GM18867 (cell line): ENCODE measurements at regions not wholly inside any gene's neighbourhood (a gene's known extent, or its start where the extent isn't known, plus 50 kb on each side); places are given as distances from the start of the nearest gene placed in this dataset.
A peak's percentile ranks its signal among the peaks of the same experiment; 100 is the strongest.

Experiments
- ATAC-seq: cut with Tn5 transposase; IDR thresholded peaks from one replicate; pipeline ENCODE4 v1.9.1; 2021; ENCODE audit warnings: mild to moderate bottlenecking, moderate library complexity; ENCODE audit not compliant: unreplicated experiment

DNA sequence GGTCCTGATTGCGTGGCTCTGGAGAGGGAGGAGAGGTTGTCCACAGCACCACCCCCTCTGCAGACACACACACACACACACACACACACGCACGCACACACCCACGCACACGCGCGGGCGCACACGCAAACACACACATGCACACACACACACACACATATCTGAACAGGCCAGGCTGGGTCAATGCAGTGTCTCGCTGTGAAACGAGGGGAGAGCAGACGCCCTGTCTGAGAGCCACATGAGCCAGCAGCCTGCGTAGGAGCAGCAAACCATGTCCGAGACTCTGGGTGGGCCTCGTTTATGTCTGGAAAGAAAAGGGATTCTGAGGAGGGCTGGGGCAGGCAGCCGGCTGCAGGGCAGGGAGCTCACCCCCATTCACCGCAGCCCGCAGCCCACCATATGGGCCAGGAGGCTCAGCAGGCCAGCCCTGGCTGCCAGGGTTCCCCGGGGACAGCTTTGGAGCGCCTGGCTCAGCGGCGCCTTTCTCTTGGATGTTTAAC lies 93.3 kb upstream of the TNRC6C start:
- ATAC-seq = no peak

DNA sequence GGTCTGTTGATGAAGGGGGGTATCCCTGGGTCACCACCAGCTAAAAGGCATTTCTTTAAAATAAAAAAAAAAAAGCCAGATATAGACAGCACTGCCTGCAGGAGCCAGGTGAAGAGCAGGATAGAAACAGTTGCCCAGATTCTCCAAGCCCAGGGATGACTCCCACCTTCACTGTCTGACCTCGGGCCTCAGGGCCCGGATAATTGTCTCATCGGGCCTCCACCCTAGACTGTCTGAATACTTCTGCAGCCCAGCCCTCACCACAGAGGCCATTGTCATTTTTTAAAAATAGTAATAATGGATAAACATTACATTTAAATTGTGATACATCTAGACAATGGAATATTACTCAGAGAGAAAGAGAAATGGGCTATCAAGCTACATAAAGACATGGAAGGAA lies 92.8 kb upstream of the TNRC6C start:
- ATAC-seq = no peak

DNA sequence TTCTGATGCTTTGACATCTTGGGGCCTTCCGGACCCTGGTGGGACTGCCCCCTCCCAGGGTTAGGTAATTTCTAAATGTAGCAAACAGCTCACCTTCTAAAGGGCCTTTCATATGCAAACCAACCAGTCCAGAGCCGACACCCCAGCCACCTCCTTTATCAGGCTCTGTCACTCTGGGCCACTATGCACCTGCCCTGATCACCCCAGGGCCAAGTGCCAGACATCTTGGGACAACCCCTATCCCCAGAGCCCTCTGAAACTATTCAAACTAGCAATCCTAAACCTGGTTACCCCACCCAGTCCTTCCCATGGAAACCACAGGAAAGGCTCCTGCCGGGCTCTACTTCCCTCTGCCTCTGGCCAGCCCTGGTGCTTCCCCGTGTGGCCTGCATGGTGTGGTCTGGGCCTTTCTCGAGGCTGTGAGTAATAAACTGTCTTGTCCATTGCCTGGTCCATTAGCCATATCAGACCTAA lies 91.2 kb upstream of the TNRC6C start:
- ATAC-seq = no peak

- ATAC-seq = no peak
Observed at GRCh38 chr17:77867976-77868713, 90.4 kb upstream of the TNRC6C start.

DNA sequence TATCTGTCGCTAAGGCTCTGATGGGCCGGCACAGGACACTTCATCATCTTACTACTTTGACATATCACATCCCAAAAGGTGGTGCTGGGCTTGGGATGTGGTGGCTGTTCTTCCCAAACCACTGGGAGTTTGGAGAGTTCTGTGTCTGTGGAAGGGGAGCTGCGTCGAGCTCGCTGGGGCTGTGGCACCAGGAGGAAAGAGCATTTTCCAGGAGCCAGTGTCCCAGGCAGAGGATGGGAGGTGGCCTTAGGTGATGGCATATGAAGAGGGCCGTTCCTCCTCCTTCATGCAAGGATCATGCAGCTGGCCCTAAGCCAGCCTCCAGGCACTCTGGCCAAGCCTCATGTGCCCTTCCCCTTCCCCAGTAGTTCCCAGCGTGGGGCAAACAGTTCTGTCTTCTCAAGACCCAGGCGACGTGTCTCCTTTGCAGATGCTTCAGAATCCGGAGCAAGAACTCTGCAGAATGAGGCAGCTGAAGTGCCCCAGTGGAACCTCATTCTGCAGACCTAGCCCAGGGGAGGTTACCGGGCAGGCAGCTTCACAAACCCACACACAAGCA lies 89.4 kb upstream of the TNRC6C start:
- ATAC-seq = no peak

DNA sequence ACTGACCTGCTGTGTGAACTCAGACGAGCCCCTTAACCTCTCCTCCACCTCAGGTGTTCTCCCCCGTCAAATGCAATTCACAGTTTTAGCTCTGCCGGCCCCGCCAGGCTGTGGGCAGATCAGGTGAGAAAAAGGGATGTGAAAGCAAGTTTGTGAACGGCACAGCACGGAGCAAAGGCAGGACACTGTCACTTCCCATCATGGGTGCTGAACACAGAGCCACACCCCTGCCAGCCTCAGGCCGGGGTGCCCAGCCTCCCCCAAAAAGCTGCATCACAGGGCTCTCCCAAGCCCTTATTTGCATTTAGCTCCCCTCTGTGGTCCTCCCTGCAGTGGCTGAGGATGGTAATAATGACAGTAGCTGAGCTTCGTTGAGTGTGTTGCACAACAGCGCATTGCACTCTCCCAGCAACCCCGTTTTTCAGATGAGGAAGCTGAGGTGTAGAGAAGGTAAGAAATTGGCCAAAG lies 88.8 kb upstream of the TNRC6C start:
- ATAC-seq = peak; percentile 85

GRCh38 chr17:77872199-77872598 lies 86.3 kb upstream of the TNRC6C start:
- no peak for ATAC-seq

DNA sequence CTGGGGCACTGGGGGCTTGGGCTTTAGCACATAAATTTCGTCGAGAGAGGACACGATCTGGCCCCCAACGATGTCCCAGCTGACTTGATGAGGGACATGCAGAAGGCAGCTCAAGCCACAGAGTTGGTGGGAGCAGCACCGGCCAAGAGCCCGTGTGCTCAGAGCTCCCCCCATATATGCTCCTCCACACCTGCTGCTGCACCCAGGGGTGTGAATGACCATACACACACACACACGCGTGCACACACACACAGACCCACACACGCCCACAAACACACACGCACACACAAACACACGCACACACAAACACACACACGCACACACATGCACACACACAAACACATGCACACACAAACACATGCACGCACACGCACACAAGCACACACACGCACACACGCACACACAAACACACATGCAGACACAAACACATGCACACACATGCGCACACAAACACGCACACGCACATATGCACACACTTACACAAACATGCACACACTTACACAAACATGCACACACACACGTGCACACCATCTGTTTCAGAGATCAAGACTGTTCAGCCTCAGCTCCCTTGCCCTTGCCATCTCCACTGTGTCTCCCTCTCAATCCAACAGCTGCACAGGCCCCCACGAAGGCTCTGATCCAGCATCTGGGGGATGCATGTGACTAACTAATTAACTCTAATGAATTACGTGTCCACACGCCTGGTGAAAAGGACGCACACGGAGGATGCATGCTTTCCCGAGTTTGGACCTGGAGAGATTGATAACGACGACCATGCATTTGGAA lies 85.6 kb upstream of the TNRC6C start:
- no peak for ATAC-seq

DNA sequence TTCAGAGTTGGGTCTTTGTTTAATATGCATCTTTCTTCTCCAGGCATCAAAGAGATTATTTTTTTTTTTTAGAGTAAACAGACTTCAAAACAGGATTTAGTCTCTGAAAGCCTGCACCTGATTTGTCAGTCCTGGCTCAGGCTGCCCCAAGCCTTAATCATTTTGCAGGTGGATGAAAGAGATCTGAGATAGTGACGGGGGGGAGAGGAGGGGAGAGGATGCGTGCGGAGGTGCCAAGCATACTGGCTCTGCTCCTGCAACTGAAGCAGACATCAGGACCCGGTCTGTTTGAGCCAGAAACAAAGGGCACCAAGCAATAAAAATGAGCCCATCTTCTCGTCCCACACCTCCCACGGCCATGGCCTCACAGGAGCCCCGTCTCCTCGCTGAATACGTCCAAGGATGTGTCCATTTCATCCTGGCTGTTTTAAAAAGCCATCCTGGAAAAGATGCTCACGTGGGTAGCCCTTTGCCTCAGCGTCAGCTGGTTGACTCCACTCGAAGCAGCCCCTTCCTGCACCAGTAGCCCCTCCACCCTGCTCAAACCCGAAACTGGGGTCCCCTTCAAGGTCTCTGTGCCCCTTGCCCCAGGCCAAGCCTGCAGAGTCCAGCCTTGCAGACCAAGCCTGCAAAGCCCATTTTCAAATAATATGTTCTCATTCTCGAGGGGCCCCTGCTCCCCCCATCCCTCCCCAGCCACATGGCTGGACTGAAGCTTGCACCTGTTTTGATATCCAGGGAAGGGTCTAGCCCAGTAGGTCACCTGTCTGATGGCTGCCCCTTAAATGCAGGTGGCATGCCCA lies 84.8 kb upstream of the TNRC6C start:
- no peak for ATAC-seq

DNA sequence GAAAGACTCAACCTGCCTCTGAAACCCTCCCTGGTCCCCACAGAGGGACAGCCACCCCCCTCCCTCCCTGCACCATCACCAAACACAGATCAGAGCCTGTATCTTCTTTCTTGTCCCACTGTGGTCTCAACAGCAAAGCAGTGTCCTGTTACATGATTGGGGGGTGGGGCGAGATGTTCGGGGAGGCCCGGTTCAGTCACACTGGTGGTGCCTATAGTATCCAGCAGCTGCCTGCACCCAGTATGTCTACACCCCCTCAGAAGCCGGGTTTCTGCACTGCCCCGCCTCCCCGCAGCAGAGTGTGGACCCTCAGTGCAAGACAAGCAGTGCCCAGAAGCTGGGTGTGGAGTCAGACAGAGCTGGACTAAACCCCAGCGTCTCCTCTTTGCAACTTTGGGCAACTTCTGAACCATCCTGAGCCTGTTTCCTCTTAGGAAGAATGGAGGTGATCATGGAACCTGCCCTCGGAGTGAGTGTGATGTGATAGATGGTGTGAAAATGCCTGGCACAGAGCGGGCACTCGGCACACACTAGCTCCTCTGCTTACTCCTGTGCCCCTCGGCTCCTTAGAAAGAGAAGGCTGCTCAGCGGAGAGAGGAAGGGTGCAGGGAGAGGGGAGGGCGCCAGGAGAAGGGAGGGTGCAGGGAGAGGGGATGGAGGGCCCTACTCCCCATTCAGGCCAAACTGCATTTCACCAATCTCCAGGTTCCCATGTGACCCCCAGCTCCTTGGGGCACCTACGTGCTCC lies 84.0 kb upstream of the TNRC6C start:
- ATAC-seq = no peak

DNA sequence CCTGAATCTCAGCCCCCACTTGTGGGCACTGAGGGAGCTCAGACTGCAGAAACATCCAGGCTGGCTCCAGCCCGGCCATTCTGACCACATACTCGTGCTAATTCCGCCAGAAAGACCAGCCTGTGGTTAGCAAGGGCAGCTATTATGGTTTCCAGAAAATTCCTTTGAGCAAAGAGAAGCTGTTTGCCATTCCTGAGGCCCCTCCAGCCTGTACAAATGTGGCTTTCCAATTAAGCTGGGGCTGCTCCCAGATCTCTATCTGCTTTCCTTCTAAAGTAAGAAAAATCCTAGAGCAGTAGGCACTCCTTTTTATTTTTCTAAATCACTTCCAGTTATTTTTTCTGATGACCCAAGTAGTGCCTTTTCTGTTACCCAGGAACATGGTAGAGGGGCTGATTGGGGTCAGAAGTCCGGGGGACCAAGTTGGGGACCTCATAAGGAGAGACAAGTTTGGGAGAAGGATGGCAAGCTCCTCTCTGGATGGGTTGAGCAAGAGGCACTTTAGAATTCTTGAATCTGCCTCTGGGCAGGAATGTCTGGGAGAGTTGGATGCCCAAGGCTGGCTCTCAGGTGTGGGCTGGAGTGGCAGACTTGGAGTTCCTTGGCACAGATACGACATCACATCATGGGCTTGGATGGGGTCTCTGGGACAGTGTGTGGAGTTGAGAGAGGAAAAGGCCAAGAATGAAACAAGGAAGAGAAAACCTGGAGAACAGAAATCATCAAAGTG lies 83.3 kb upstream of the TNRC6C start:
- no peak for ATAC-seq

GRCh38 chr17:77875881-77876509 lies 82.5 kb upstream of the TNRC6C start:
- no peak for ATAC-seq

- ATAC-seq = no peak
Observed at GRCh38 chr17:77877036-77877435, 81.5 kb upstream of the TNRC6C start.

- ATAC-seq = no peak
Observed at GRCh38 chr17:77877646-77878355, 80.7 kb upstream of the TNRC6C start.

DNA sequence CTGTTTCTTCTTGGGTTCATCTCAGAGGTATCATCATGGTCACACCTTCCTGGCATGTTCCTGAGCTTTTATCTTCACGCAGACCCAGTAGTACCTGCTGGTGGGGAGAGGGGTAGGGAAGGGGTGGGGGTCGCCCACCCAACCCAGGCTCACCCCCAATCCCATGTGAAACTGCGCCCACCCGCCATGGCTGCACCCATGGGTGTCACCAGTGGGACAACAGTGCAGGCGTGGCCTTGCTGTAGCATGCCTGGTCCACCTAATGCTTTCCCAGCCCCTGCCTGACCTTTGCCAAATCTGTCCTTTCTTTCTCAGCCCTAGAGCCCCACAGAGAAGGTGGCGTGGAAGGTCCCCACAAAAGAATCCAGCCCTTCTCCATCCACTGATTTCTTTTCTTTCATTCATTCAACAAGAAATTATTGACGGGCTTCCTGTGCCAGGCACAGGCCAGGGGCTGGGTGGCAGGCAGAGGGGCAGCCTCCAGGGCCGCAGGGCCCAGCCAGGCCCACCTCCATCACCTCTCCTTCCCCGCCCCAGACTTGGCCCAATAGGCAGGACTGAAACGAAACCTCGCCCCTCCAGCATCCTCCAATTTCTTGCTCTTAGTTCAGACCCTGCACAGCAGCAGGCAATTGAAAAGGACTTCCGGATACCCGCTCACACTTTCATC lies 79.1 kb upstream of the TNRC6C start:
- no peak for ATAC-seq

- no peak for ATAC-seq
Observed at GRCh38 chr17:77879896-77880280, 78.6 kb upstream of the TNRC6C start.

GRCh38 chr17:77880711-77881450 lies 77.6 kb upstream of the TNRC6C start:
- no peak for ATAC-seq
